ENCODE measurements at regions not wholly inside any gene's neighbourhood (a gene's known extent, or its start where the extent isn't known, plus 50 kb on each side); places are given as distances from the start of the nearest gene placed in this dataset.
"Not testable (repeated sequence)": the region's sequence is repeated elsewhere in the genome, so short reads cannot be mapped to it uniquely, and the experiment has no call there.

DNA sequence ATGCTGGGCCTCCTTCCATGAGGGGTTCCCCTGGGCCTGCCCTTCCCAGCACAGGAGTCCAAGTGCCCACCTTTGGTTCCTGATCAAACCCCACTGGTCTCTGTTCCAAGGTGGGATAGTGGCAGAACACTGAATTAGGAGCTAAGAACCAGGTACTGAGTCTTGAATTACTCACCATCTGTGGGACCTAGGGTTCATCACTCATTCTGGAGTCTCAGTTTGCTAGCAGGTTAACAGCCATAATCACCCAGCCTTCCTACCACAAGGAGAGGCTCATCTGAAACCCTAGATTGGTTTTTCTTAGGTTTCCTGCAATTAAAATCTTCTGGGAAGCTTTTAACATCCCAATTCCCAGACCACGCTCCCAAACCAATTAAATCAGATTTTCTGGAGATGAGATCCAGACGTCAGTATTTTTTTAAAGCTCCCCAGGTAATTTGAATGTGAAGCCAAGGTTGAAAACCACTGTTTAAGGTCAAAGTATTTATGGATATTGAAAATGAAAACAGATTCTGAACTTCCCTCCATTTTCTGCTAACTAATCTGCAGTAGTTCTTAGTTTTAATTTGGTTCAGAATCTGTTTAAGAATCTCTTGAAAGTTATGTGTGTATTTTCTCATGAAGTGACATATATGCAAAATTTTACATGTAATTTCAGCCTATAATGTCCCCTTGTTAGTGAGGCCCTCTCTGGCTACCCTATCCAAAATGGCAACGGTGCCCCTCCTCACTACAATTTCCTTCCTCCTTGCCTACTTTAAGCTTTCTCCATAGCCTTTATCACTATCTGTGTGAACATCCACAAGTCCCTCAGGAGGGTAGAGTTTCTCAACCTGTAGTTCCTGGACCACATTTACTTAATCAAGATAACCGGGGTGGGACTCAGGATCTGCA is 166.5 kb upstream of the CXCR4 start:
- Histone ChIP-seq H3K4me2 (ENCODE audit: low read depth, low read length, poor library complexity, severe bottlenecking) (no peak overlapping the region), H4K20me1 (ENCODE audit: insufficient read depth, low read depth, low read length) (no peaks in the 10 kb centered on the region), H3K4me1 (ENCODE audit: low read length) (no peaks in the 10 kb centered on the region)

DNA sequence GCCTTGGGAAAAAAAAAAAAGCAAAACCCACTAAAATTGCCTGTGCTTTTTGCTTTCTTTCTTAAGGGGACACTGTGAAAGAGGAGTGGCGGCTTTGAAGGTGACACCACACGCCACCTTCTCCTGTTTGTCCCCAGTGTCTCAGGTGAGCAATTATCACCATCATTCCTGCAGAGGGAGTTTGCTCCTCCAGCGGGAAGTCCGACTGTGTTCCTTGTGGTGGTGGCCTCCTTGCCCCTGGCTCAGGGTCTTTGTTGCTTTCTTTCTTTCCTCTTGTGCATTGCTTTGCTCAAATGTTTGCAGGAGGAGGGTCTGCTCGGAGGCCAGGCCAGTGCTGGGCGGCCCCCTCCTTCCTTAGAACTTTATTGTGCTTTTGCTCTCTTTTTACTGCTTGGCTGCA is 164.3 kb upstream of the CXCR4 start:
- no peaks in the 10 kb centered on the region for H3K9me3 ChIP-seq (ENCODE audit: low read length)
- H3K27me3 ChIP-seq (ENCODE audit: low read length) = no peaks in the 10 kb centered on the region
- H3K27ac ChIP-seq (ENCODE audit: low read length) = no peak overlapping the region
- no peaks in the 10 kb centered on the region for H3K36me3 ChIP-seq (ENCODE audit: insufficient read depth, low read length)
- H3K4me1 ChIP-seq (ENCODE audit: low read length) = no peaks in the 10 kb centered on the region
- H3K79me2 ChIP-seq (ENCODE audit: low read length) = no peaks in the 10 kb centered on the region
- DNase-seq = no peak
- no peak overlapping the region for H3K9ac ChIP-seq (ENCODE audit: low read length)
- H4K20me1 ChIP-seq (ENCODE audit: insufficient read depth, low read depth, low read length) = no peaks in the 10 kb centered on the region
- H3K4me3 ChIP-seq (ENCODE audit: low read length) = no peak overlapping the region
- H3K4me2 ChIP-seq (ENCODE audit: low read depth, low read length, poor library complexity, severe bottlenecking) = no peak overlapping the region
- H3K9me2 ChIP-seq (replicated peaks; ENCODE audit: insufficient read depth, low read length) = no peaks in the 10 kb centered on the region
- H2AFZ ChIP-seq (ENCODE audit: low read length) = no peak overlapping the region

More for the DNA sequence above, 166.5 kb upstream of the CXCR4 start:
- Histone ChIP-seq H3K27me3 (ENCODE audit: low read length) (no peaks in the 10 kb centered on the region), H3K79me2 (ENCODE audit: low read length) (no peaks in the 10 kb centered on the region), H2AFZ (ENCODE audit: low read length) (no peak overlapping the region), H3K9ac (ENCODE audit: low read length) (no peak overlapping the region), H3K9me3 (ENCODE audit: low read length) (no peaks in the 10 kb centered on the region), H3K4me3 (ENCODE audit: low read length) (no peak overlapping the region), H3K9me2 (replicated peaks; ENCODE audit: insufficient read depth, low read length) (no peaks in the 10 kb centered on the region), H3K27ac (ENCODE audit: low read length) (no peak overlapping the region), H3K36me3 (ENCODE audit: insufficient read depth, low read length) (no peaks in the 10 kb centered on the region)
- no peak for DNase-seq

DNA sequence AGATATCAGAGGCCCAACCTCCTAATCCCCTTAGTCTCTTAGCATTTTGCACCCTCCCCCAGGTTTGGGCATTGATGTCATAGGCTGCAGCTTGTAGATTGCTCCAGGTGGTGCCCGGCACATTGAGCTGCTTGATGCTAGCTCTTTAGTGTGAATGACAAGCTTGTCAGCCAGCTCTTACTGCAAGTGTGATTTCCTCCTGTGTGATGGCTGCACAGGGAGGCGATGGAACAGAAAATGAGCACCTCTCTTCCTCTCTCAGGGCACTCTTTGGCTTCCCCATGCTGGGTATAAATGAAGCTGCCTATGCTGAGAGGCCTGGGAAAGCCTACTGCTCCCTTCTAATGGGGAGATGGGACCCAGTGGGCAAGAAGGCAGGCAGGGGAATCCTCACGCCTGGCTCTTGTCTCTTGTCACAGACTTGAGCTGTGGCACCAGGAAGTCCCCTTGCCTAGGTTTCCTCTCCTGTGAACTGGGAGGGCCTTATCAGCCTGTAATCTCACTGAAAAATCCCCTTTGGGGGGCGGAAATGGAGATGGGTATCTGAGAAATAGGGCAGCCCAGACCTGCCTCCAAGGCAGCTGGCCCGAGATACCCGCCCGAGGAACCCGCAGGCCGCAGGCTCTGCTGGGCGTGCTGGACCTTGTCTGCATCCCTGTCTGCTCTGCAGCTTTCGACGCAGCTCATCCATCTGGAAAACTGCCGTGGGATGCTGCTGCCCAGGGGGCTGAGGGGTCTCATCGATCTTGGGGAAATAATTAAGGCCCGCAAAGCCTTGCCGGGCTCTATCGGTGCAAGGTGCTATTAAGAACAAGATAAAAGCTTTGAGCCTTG is 163.5 kb upstream of the CXCR4 start:
- Histone ChIP-seq H4K20me1 (ENCODE audit: insufficient read depth, low read depth, low read length) (no peaks in the 10 kb centered on the region), H3K36me3 (ENCODE audit: insufficient read depth, low read length) (no peaks in the 10 kb centered on the region), H3K4me2 (ENCODE audit: low read depth, low read length, poor library complexity, severe bottlenecking) (no peak overlapping the region), H3K4me1 (ENCODE audit: low read length) (no peaks in the 10 kb centered on the region), H3K79me2 (ENCODE audit: low read length) (no peaks in the 10 kb centered on the region), H3K9me3 (ENCODE audit: low read length) (no peaks in the 10 kb centered on the region), H2AFZ (ENCODE audit: low read length) (no peak overlapping the region), H3K27me3 (ENCODE audit: low read length) (no peaks in the 10 kb centered on the region), H3K4me3 (ENCODE audit: low read length) (no peak overlapping the region), H3K27ac (ENCODE audit: low read length) (no peak overlapping the region), H3K9me2 (replicated peaks; ENCODE audit: insufficient read depth, low read length) (no peaks in the 10 kb centered on the region), H3K9ac (ENCODE audit: low read length) (no peak overlapping the region)
- no peak for DNase-seq

DNA sequence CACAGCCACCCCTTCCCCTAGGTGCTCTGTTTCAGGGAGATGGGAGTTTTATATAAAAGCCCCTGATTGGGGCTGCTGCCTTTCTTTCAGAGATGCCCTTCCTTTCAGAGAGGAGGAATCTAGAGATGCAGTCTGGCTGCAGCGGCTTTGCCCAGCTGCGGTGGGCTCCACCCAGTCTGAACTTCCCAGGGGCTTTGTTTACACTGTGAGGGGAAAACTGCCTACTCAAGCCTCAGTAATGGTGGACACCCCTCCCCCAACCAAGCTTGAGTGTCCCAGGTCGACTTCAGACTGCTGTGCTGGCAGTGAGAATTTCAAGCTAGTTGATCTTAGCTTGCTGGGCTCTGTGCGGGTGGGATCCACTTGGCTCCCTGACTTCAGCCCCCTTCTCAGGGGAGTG is 148.4 kb upstream of the CXCR4 start:
- not testable (repeated sequence) for H3K9me3 ChIP-seq (ENCODE audit: low read length); H4K20me1 ChIP-seq (ENCODE audit: insufficient read depth, low read depth, low read length); H2AFZ ChIP-seq (ENCODE audit: low read length); H3K79me2 ChIP-seq (ENCODE audit: low read length); H3K27ac ChIP-seq (ENCODE audit: low read length); H3K36me3 ChIP-seq (ENCODE audit: insufficient read depth, low read length); H3K27me3 ChIP-seq (ENCODE audit: low read length); H3K9me2 ChIP-seq (replicated peaks; ENCODE audit: insufficient read depth, low read length); DNase-seq; H3K4me3 ChIP-seq (ENCODE audit: low read length); H3K4me2 ChIP-seq (ENCODE audit: low read depth, low read length, poor library complexity, severe bottlenecking); H3K4me1 ChIP-seq (ENCODE audit: low read length); H3K9ac ChIP-seq (ENCODE audit: low read length)

DNA sequence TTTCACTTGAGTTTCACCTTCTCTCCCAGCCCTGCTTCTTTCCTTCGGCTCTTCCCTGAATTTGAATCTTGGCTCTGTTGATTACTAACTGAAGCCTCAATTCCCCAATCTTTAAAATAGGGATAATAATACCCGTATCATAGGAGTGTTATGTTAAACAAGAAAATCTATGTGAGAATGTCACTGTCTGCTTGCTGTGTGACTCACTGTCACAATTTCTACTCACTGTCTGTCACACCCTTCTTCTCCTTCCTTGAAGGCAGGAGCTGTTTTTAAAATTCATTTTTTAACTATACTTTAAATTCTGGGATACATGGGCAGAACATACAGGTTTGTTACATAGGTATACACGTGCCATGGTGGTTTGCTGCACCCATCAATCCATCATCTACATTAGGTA is 141.6 kb upstream of the CXCR4 start:
- no peaks in the 10 kb centered on the region for H3K27me3 ChIP-seq (ENCODE audit: low read length)
- no peaks in the 10 kb centered on the region for H3K9me3 ChIP-seq (ENCODE audit: low read length)
- H2AFZ ChIP-seq (ENCODE audit: low read length) = no peak overlapping the region
- H4K20me1 ChIP-seq (ENCODE audit: insufficient read depth, low read depth, low read length) = 0 out of 2 replicates have a peak, but pooled peaks cover 4% of the 10 kb centered on the region
- H3K79me2 ChIP-seq (ENCODE audit: low read length) = no peaks in the 10 kb centered on the region
- H3K4me2 ChIP-seq (ENCODE audit: low read depth, low read length, poor library complexity, severe bottlenecking) = no peak overlapping the region
- H3K27ac ChIP-seq (ENCODE audit: low read length) = no peak overlapping the region
- no peak overlapping the region for H3K9ac ChIP-seq (ENCODE audit: low read length)
- 0 out of 2 replicates have a peak, but pooled peaks cover 4% of the 10 kb centered on the region for H3K4me1 ChIP-seq (ENCODE audit: low read length)
- DNase-seq = no peak
- H3K36me3 ChIP-seq (ENCODE audit: insufficient read depth, low read length) = no peaks in the 10 kb centered on the region
- H3K4me3 ChIP-seq (ENCODE audit: low read length) = no peak overlapping the region
- no peaks in the 10 kb centered on the region for H3K9me2 ChIP-seq (replicated peaks; ENCODE audit: insufficient read depth, low read length)

DNA sequence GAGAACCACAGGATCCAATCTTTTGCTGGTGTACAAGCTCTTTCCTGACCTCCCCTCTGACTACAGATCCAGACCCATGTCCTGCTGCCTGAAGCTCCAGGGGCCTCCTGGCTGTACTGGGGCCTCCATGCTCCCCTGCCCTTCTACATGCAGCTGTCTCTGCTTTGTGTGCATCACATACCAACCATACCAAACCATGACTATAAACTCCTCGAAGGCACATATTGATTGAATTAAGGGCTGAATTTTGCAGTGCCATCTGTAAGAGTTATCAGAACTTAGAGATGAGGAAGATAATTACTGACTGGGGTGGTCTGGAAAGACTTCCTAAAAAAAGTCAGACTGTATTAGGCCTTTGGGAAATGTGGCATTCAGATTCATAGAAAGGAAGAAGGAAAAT is 139.9 kb upstream of the CXCR4 start:
- Histone ChIP-seq H4K20me1 (ENCODE audit: insufficient read depth, low read depth, low read length) (0 out of 2 replicates have a peak, but pooled peaks cover 4% of the 10 kb centered on the region), H3K4me3 (ENCODE audit: low read length) (no peak overlapping the region), H2AFZ (ENCODE audit: low read length) (no peak overlapping the region), H3K9me2 (replicated peaks; ENCODE audit: insufficient read depth, low read length) (no peaks in the 10 kb centered on the region), H3K36me3 (ENCODE audit: insufficient read depth, low read length) (no peaks in the 10 kb centered on the region), H3K4me1 (ENCODE audit: low read length) (0 out of 2 replicates have a peak, but pooled peaks cover 4% of the 10 kb centered on the region), H3K9me3 (ENCODE audit: low read length) (no peaks in the 10 kb centered on the region), H3K4me2 (ENCODE audit: low read depth, low read length, poor library complexity, severe bottlenecking) (no peak overlapping the region), H3K79me2 (ENCODE audit: low read length) (no peaks in the 10 kb centered on the region), H3K9ac (ENCODE audit: low read length) (no peak overlapping the region), H3K27me3 (ENCODE audit: low read length) (no peaks in the 10 kb centered on the region), H3K27ac (ENCODE audit: low read length) (no peak overlapping the region)
- no peak for DNase-seq

DNA sequence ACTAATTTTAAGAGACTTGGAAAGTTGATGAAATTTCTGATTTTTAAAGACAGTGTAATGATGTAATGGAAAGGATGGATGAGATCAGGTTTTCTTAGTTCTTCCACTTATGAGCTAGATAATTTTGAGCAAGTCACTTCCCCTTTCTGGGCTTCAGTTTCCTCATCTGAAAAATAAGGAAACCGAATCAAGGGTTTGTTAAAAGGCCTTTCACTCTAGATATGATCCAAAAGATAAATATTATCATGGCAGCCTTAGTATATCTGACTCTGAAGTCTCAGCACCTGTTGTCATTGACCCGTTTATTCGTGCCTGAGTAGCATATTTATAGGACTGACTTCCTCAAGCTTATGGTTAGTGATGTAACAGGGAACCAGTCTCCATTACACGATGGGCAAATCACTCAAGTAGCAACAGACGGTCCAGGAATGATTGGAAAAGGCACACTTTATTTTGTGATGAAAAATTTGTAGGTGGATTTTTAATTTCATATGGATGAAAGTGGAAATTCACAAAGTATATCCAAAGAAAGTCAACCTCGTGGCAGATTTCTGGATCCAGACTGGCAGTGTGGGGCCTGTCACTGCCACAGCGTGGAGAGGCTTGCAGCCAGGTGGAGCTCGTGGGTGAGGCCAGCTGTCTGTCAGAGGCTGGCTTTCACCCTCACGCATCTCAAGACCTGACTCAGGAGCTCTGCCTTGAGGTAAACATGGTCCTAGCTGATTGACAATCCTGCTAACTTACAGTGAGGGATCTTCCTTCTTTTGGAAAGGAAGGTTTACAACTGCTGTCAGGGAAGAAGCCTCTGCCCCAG is 137.9 kb upstream of the CXCR4 start:
- Histone ChIP-seq H3K36me3 (ENCODE audit: insufficient read depth, low read length) (no peaks in the 10 kb centered on the region), H3K27me3 (ENCODE audit: low read length) (no peaks in the 10 kb centered on the region), H3K9ac (ENCODE audit: low read length) (no peak overlapping the region), H3K4me1 (ENCODE audit: low read length) (0 out of 2 replicates have a peak, but pooled peaks cover 4% of the 10 kb centered on the region), H4K20me1 (ENCODE audit: insufficient read depth, low read depth, low read length) (0 out of 2 replicates have a peak, but pooled peaks cover 4% of the 10 kb centered on the region), H2AFZ (ENCODE audit: low read length) (no peak overlapping the region), H3K9me2 (replicated peaks; ENCODE audit: insufficient read depth, low read length) (no peaks in the 10 kb centered on the region), H3K9me3 (ENCODE audit: low read length) (no peaks in the 10 kb centered on the region), H3K79me2 (ENCODE audit: low read length) (no peaks in the 10 kb centered on the region), H3K27ac (ENCODE audit: low read length) (no peak overlapping the region), H3K4me2 (ENCODE audit: low read depth, low read length, poor library complexity, severe bottlenecking) (no peak overlapping the region), H3K4me3 (ENCODE audit: low read length) (no peak overlapping the region)
- peak; percentile 50 for DNase-seq
